ENCODE measurements at regions not wholly inside any gene's neighbourhood (a gene's known extent, or its start where the extent isn't known, plus 50 kb on each side); places are given as distances from the start of the nearest gene placed in this dataset.

GRCh38 chr3:5725801-5726200, 538.3 kb downstream of the EDEM1 start:
- ATAC-seq (no peak), DNase-seq (no peak)
- no peaks in the 10 kb centered on the region for H3K27me3 Mint-ChIP-seq (ENCODE audit: low read depth in 2 of 2)
- no peak overlapping the region for H3K4me3 Mint-ChIP-seq
- no peak for TF ChIP-seq CTCF (IDR thresholded peaks at IDR 0.05)
- H3K36me3 ChIP-seq (ENCODE audit: control insufficient read depth, insufficient read depth, low read length), result no peaks in the 10 kb centered on the region
- intact Hi-C loops (cut with micrococcal nuclease), result no loop called here
- no peaks in the 10 kb centered on the region for H3K9me3 ChIP-seq (ENCODE audit: control insufficient read depth, insufficient read depth, low read length)
- peaks cover 0 to 3% of the 10 kb centered on the region in 2 donors for H3K9me3 Mint-ChIP-seq
- no peaks in the 10 kb centered on the region for H3K27me3 ChIP-seq (ENCODE audit: control insufficient read depth, insufficient read depth, low read length)
- H3K27ac ChIP-seq (ENCODE audit: low read length), result no peak overlapping the region
- no peaks in the 10 kb centered on the region for H3K4me1 ChIP-seq (ENCODE audit: control insufficient read depth, insufficient read depth, low read length)
- WGBS (ENCODE audit: insufficient coverage), result 63% methylated on average over 1 of the region's 2 CpGs
- H3K27ac Mint-ChIP-seq, result no peak overlapping the region
- H3K36me3 Mint-ChIP-seq, result no peaks in the 10 kb centered on the region
- no peaks in the 10 kb centered on the region for H3K4me1 Mint-ChIP-seq
- H3K4me3 ChIP-seq (ENCODE audit: low read length), result no peak overlapping the region

DNA sequence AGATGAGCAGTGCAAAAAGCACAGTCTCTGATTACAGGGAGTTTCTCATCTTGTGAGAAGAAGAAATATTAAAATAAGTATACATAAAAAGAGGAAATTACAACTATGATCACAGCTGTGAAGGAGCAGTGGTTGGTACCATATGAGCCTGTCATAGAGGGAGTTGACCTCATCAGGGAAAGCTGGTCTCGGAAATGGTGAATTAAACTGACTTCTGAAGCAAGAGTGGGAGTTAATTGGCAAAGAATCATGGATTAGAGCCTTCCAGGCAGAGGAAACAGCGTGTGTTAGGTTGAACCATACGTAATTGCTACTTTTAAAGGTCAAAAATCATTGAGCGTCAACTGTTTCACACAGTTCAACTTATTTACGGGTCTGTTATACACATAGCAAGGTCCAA, 539.1 kb downstream of the EDEM1 start:
- WGBS (ENCODE audit: insufficient coverage), result 86% methylated on average over 5 of the region's 5 CpGs
- Histone ChIP-seq H3K9me3 (ENCODE audit: control insufficient read depth, insufficient read depth, low read length) (no peaks in the 10 kb centered on the region), H3K27ac (ENCODE audit: low read length) (no peak overlapping the region), H3K36me3 (ENCODE audit: control insufficient read depth, insufficient read depth, low read length) (no peaks in the 10 kb centered on the region), H3K27me3 (ENCODE audit: control insufficient read depth, insufficient read depth, low read length) (no peaks in the 10 kb centered on the region), H3K4me3 (ENCODE audit: low read length) (no peak overlapping the region), H3K4me1 (ENCODE audit: control insufficient read depth, insufficient read depth, low read length) (no peaks in the 10 kb centered on the region)
- intact Hi-C loops (cut with micrococcal nuclease), result no loop called here
- Mint-ChIP-seq H3K9me3 (peaks cover 0 to 3% of the 10 kb centered on the region in 2 donors), H3K4me3 (no peak overlapping the region), H3K27me3 (ENCODE audit: low read depth in 2 of 2) (no peaks in the 10 kb centered on the region), H3K36me3 (no peaks in the 10 kb centered on the region), H3K27ac (no peak overlapping the region), H3K4me1 (no peaks in the 10 kb centered on the region)
- DNase-seq (no peak), ATAC-seq (no peak)
- no peak for TF ChIP-seq CTCF (IDR thresholded peaks at IDR 0.05)

GRCh38 chr3:5727743-5728484, 540.4 kb downstream of the EDEM1 start:
- WGBS (ENCODE audit: insufficient coverage), result 93% methylated on average over 10 of the region's 10 CpGs
- TF ChIP-seq CTCF (IDR thresholded peaks at IDR 0.05), result no peak

DNA sequence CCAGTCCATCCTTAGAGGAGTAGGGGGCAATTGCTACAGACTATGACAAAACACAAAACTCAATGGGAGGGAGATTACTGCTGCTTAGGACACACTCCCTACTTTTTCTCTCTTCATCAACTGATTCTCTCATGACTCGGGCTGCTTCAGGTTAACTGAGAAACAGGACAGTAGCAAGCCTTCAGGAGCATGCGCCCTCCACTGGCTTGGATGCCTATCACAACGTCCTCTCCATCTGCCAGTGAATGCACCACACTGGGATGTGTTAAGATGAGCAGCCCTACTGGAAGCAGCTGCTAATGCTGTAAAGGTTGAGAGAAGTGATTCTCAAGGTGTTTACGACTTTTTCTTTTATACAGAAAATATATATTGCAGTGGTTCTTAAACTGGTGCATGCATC, 542.3 kb downstream of the EDEM1 start:
- Mint-ChIP-seq H3K4me1 (no peaks in the 10 kb centered on the region), H3K4me3 (no peak overlapping the region), H3K27ac (no peak overlapping the region), H3K9me3 (peaks cover 1 to 5% of the 10 kb centered on the region in 2 donors), H3K27me3 (ENCODE audit: low read depth in 2 of 2) (no peaks in the 10 kb centered on the region), H3K36me3 (no peaks in the 10 kb centered on the region)
- DNase-seq, result no peak
- H3K4me3 ChIP-seq (ENCODE audit: low read length), result no peak overlapping the region
- 81% methylated on average over 3 of the region's 4 CpGs for WGBS (ENCODE audit: insufficient coverage)
- H3K27ac ChIP-seq (ENCODE audit: low read length), result no peak overlapping the region
- no peaks in the 10 kb centered on the region for H3K36me3 ChIP-seq (ENCODE audit: control insufficient read depth, insufficient read depth, low read length)
- ATAC-seq, result no peak
- H3K27me3 ChIP-seq (ENCODE audit: control insufficient read depth, insufficient read depth, low read length), result no peaks in the 10 kb centered on the region
- no peaks in the 10 kb centered on the region for H3K4me1 ChIP-seq (ENCODE audit: control insufficient read depth, insufficient read depth, low read length)
- intact Hi-C loops (cut with micrococcal nuclease), result no loop called here
- TF ChIP-seq CTCF (IDR thresholded peaks at IDR 0.05), result no peak
- no peaks in the 10 kb centered on the region for H3K9me3 ChIP-seq (ENCODE audit: control insufficient read depth, insufficient read depth, low read length)

More at GRCh38 chr3:5727743-5728484, 540.4 kb downstream of the EDEM1 start:
- Histone ChIP-seq H3K27me3 (ENCODE audit: control insufficient read depth, insufficient read depth, low read length) (no peaks in the 10 kb centered on the region), H3K27ac (ENCODE audit: low read length) (no peak overlapping the region), H3K4me1 (ENCODE audit: control insufficient read depth, insufficient read depth, low read length) (no peaks in the 10 kb centered on the region), H3K9me3 (ENCODE audit: control insufficient read depth, insufficient read depth, low read length) (no peaks in the 10 kb centered on the region), H3K4me3 (ENCODE audit: low read length) (no peak overlapping the region), H3K36me3 (ENCODE audit: control insufficient read depth, insufficient read depth, low read length) (no peaks in the 10 kb centered on the region)
- Mint-ChIP-seq H3K27me3 (ENCODE audit: low read depth in 2 of 2) (no peaks in the 10 kb centered on the region), H3K4me3 (no peak overlapping the region), H3K27ac (no peak overlapping the region), H3K9me3 (peaks cover 0 to 3% of the 10 kb centered on the region in 2 donors), H3K36me3 (no peaks in the 10 kb centered on the region), H3K4me1 (no peaks in the 10 kb centered on the region)
- no peak for DNase-seq
- ATAC-seq, result no peak
- intact Hi-C loops (cut with micrococcal nuclease), result no loop called here

Measured in natural killer cell (primary cell).